Left ventricle myocardium inferior (tissue), 1 donor: ENCODE measurements at regions not wholly inside any gene's neighbourhood (a gene's known extent, or its start where the extent isn't known, plus 50 kb on each side); places are given as distances from the start of the nearest gene placed in this dataset.

Experiments
- DNase-seq: peaks from one replicate; pipeline ENCODE4 v3.0.0-alpha.2; 2020
- H3K27ac ChIP-seq: fragments of 200-600 bp; replicated peaks from 2 replicates; pipeline ENCODE4 v1.8.0; 2021
- H3K27me3 ChIP-seq: fragments of 200-600 bp; 2 replicates; pipeline ENCODE4 v1.8.0; 2021; ENCODE audit warnings: low read depth
- H3K36me3 ChIP-seq: fragments of 200-600 bp; 2 replicates; pipeline ENCODE4 v1.8.0; 2021
- H3K4me1 ChIP-seq: fragments of 200-600 bp; 2 replicates; pipeline ENCODE4 v1.8.0; 2021
- H3K4me3 ChIP-seq: fragments of 200-600 bp; 2 replicates; pipeline ENCODE4 v1.8.0; 2021; ENCODE audit warnings: mild to moderate bottlenecking, moderate library complexity
- H3K9me3 ChIP-seq: fragments of 200-600 bp; replicated peaks from 2 replicates; pipeline ENCODE4 v1.8.0; 2021
- CTCF ChIP-seq: fragments of 200-600 bp; IDR thresholded peaks from 2 replicates; pipeline ENCODE4 v1.8.0; 2021; ENCODE audit warnings: antibody characterized with exemption, mild to moderate bottlenecking, borderline replicate concordance
- intact Hi-C: fragments of 100-400 bp; cut with micrococcal nuclease; formaldehyde crosslinking; loops from one replicate; pipeline ENCODE4 v1.11.0; 2022
- donor health status: DM: no; HTN: yes; CAD: no; lungs with severe emphysema.

GRCh38 chr18:37854396-37854795 lies 288.8 kb upstream of the CELF4 start:
- intact Hi-C loops: no loop called here
- no peaks in the 10 kb centered on the region for H3K27me3 ChIP-seq
- no peak overlapping the region for H3K4me3 ChIP-seq
- H3K36me3 ChIP-seq: no peaks in the 10 kb centered on the region
- DNase-seq: no peak
- no peak for TF ChIP-seq CTCF
- H3K4me1 ChIP-seq: no peaks in the 10 kb centered on the region
- H3K9me3 ChIP-seq: peaks cover 27% of the 10 kb centered on the region
- H3K27ac ChIP-seq: no peak overlapping the region

GRCh38 chr18:37853706-37854105 lies 288.1 kb upstream of the CELF4 start:
- Histone ChIP-seq H3K27me3 (no peaks in the 10 kb centered on the region), H3K36me3 (no peaks in the 10 kb centered on the region), H3K27ac (no peak overlapping the region), H3K9me3 (peaks cover 29% of the 10 kb centered on the region), H3K4me3 (no peak overlapping the region), H3K4me1 (no peaks in the 10 kb centered on the region)
- intact Hi-C loops: no loop called here
- no peak for DNase-seq
- TF ChIP-seq CTCF: no peak

- no peaks in the 10 kb centered on the region for H3K4me1 ChIP-seq
- H3K27ac ChIP-seq: no peak overlapping the region
- no peak for DNase-seq
- peaks cover 31% of the 10 kb centered on the region for H3K9me3 ChIP-seq
- no peaks in the 10 kb centered on the region for H3K36me3 ChIP-seq
- no peak overlapping the region for H3K4me3 ChIP-seq
- intact Hi-C loops: no loop called here
- no peaks in the 10 kb centered on the region for H3K27me3 ChIP-seq
- no peak for TF ChIP-seq CTCF
Observed at GRCh38 chr18:37852464-37852863, 286.9 kb upstream of the CELF4 start.

GRCh38 chr18:37847544-37847943 lies 281.9 kb upstream of the CELF4 start:
- TF ChIP-seq CTCF: no peak
- Histone ChIP-seq H3K27ac (no peak overlapping the region), H3K27me3 (no peaks in the 10 kb centered on the region), H3K4me1 (no peaks in the 10 kb centered on the region), H3K9me3 (peaks cover 11% of the 10 kb centered on the region), H3K36me3 (no peaks in the 10 kb centered on the region), H3K4me3 (no peak overlapping the region)
- intact Hi-C loops: no loop called here
- no peak for DNase-seq

GRCh38 chr18:37846996-37847395 lies 281.4 kb upstream of the CELF4 start:
- no peak for TF ChIP-seq CTCF
- no peaks in the 10 kb centered on the region for H3K36me3 ChIP-seq
- DNase-seq: no peak
- no peaks in the 10 kb centered on the region for H3K4me1 ChIP-seq
- H3K27me3 ChIP-seq: no peaks in the 10 kb centered on the region
- H3K9me3 ChIP-seq: peaks cover 11% of the 10 kb centered on the region
- H3K4me3 ChIP-seq: no peak overlapping the region
- H3K27ac ChIP-seq: no peak overlapping the region
- intact Hi-C loops: no loop called here

- no peak for TF ChIP-seq CTCF
- no peak for DNase-seq
- H3K4me1 ChIP-seq: no peaks in the 10 kb centered on the region
- intact Hi-C loops: no loop called here
- no peak overlapping the region for H3K4me3 ChIP-seq
- no peak overlapping the region for H3K27ac ChIP-seq
- peaks cover 14% of the 10 kb centered on the region for H3K9me3 ChIP-seq
- no peaks in the 10 kb centered on the region for H3K36me3 ChIP-seq
- H3K27me3 ChIP-seq: no peaks in the 10 kb centered on the region
Observed at GRCh38 chr18:37845498-37845897, 279.9 kb upstream of the CELF4 start.
